LNCAP (cell line): ENCODE measurements at regions not wholly inside any gene's neighbourhood (a gene's known extent, or its start where the extent isn't known, plus 50 kb on each side); places are given as distances from the start of the nearest gene placed in this dataset.

Experiments
- CTCF ChIP-seq: fragments of 450-650 bp; IDR thresholded peaks from 2 replicates; pipeline ENCODE4 v1.5.1; 2017; ENCODE audit warnings: mild to moderate bottlenecking

GRCh38 chr1:30332116-30333094 is 391.0 kb downstream of the MATN1 start:
- no peak for TF ChIP-seq CTCF

- TF ChIP-seq CTCF, result no peak
These were observed 391.8 kb downstream of the MATN1 start for GRCh38 chr1:30331415-30332065.

- TF ChIP-seq CTCF, result no peak
These were observed 392.7 kb downstream of the MATN1 start for GRCh38 chr1:30330644-30331043.

- no peak for TF ChIP-seq CTCF
These were observed 393.4 kb downstream of the MATN1 start for GRCh38 chr1:30329802-30330557.

- no peak for TF ChIP-seq CTCF
These were observed 394.1 kb downstream of the MATN1 start for GRCh38 chr1:30329263-30329753.

- no peak for TF ChIP-seq CTCF
These were observed 394.8 kb downstream of the MATN1 start for GRCh38 chr1:30328401-30329262.

- TF ChIP-seq CTCF, result no peak
These were observed 395.4 kb downstream of the MATN1 start for GRCh38 chr1:30328100-30328370.
